Panc1 (cell line): ENCODE measurements at regions not wholly inside any gene's neighbourhood (a gene's known extent, or its start where the extent isn't known, plus 50 kb on each side); places are given as distances from the start of the nearest gene placed in this dataset.

ENCODE experiments used
- CTCF ChIP-seq: fragments of 450-650 bp; IDR thresholded peaks from 2 replicates; pipeline ENCODE4 v1.5.1; 2017; ENCODE audit warnings: mild to moderate bottlenecking
- POLR2AphosphoS5 ChIP-seq: IDR thresholded peaks from 2 replicates; pipeline ENCODE4 v1.6.1; 2012; ENCODE audit warnings: mild to moderate bottlenecking, low read depth, low read length, moderate library complexity
- REST ChIP-seq, 2 experiments: IDR thresholded peaks; 2 replicates each; pipeline ENCODE4 v1.6.1; 2011 to 2012; ENCODE audit warnings: low read depth in 2 of 2, control low read depth in 1 of 2, low read length in 1 of 2, mild to moderate bottlenecking in 1 of 2, moderate library complexity in 1 of 2; ENCODE audit not compliant: insufficient read depth in 1 of 2
- SIN3A ChIP-seq: IDR thresholded peaks from 2 replicates; pipeline ENCODE4 v1.6.1; 2012; ENCODE audit warnings: low read depth, mild to moderate bottlenecking, low read length, moderate library complexity, borderline replicate concordance; ENCODE audit not compliant: insufficient read depth
- TCF7L2 ChIP-seq: IDR thresholded peaks from 2 replicates; pipeline ENCODE4 v1.6.1; 2011; ENCODE audit warnings: mild to moderate bottlenecking, low read depth, low read length, inconsistent platforms

- TF ChIP-seq CTCF (no peak), POLR2AphosphoS5 (no peak), REST (IDR thresholded peaks at IDR 0.05; ENCODE audit: insufficient read depth in 1 of 2, low read depth in 2 of 2, low read length in 1 of 2) (no peak), SIN3A (no peak), TCF7L2 (no peak)
These were observed 1385.6 kb upstream of the TMEFF2 start for GRCh38 chr2:193580176-193580950.
